GM13976 (cell line): ENCODE measurements at regions not wholly inside any gene's neighbourhood (a gene's known extent, or its start where the extent isn't known, plus 50 kb on each side); places are given as distances from the start of the nearest gene placed in this dataset.

Source experiments
- DNase-seq: peaks from one replicate; pipeline ENCODE4 v3.0.0; 2012; ENCODE audit warnings: low spot score
- CTCF ChIP-seq: IDR thresholded peaks from 2 replicates; pipeline ENCODE4 v1.5.1; 2012; ENCODE audit warnings: borderline replicate concordance, mild to moderate bottlenecking; ENCODE audit not compliant: insufficient read depth; ENCODE audit errors: extremely low read depth, missing control alignments, control extremely low read depth
- in situ Hi-C: fragments of 300-500 bp; cut with MboI; formaldehyde crosslinking; loops from one replicate; pipeline ENCODE4 v1.12.0; 2022; ENCODE audit warnings: low sequenced_read_pairs, mixed read lengths, inconsistent platforms; ENCODE audit not compliant: unreplicated experiment

DNA sequence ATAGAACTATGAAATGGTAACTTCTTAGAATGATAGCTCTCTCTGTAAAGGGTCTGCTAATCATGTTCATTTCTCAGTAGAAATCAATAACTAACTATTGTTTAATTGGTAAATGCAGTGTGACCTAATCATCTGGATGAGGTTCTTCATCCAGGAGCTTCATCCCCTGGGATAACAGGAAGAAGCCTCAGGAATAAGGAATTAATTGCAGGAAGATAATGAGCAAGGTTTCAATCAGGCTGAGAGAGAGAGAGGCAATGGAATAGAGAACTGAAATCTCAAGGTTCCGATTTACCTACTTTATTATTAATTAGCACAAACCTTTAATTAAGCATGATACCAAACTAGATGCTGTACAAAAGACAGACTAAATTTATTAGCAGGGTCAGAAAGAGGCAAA lies 499.7 kb downstream of the MAT2B start:
- in situ Hi-C loops, result loop anchor here (25.0 kb wide), 1 partner anchor 482 kb away; no protein-coding TSS in a partner anchor
- no peak for DNase-seq
- no peak for TF ChIP-seq CTCF

GRCh38 chr5:164007064-164007463 lies 501.6 kb downstream of the MAT2B start:
- TF ChIP-seq CTCF, result no peak
- in situ Hi-C loops, result loop anchor here (25.0 kb wide), 1 partner anchor 480 kb away; no protein-coding TSS in a partner anchor
- no peak for DNase-seq

DNA sequence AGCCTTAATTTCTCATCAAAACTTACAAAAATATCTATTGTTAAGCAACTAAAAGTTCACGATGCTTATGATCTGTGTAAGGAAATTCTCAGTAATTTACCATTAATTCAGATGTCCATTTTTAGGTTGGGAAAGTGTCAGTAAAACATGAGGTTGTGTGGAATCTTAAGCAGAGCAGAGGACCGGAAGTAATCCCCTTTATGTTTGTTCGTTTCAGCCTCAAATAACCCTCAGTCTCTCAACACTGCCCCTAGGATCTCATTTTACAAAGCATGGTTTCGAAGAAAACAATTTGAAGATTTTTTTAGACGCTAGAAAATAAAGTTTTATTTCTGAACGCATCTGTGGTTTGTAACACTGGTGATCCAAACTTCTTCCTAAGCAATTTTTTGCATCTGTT lies 504.2 kb downstream of the MAT2B start:
- no peak for DNase-seq
- in situ Hi-C loops, result loop anchor here (25.0 kb wide), 1 partner anchor 478 kb away; no protein-coding TSS in a partner anchor
- TF ChIP-seq CTCF, result no peak

GRCh38 chr5:164010900-164011299 lies 505.5 kb downstream of the MAT2B start:
- in situ Hi-C loops, result loop anchor here (25.0 kb wide), 1 partner anchor 476 kb away; no protein-coding TSS in a partner anchor
- no peak for TF ChIP-seq CTCF
- DNase-seq, result no peak

GRCh38 chr5:164012371-164012770 lies 507.0 kb downstream of the MAT2B start:
- in situ Hi-C loops, result loop anchor here (25.0 kb wide), 1 partner anchor 475 kb away; no protein-coding TSS in a partner anchor
- DNase-seq, result no peak
- no peak for TF ChIP-seq CTCF

DNA sequence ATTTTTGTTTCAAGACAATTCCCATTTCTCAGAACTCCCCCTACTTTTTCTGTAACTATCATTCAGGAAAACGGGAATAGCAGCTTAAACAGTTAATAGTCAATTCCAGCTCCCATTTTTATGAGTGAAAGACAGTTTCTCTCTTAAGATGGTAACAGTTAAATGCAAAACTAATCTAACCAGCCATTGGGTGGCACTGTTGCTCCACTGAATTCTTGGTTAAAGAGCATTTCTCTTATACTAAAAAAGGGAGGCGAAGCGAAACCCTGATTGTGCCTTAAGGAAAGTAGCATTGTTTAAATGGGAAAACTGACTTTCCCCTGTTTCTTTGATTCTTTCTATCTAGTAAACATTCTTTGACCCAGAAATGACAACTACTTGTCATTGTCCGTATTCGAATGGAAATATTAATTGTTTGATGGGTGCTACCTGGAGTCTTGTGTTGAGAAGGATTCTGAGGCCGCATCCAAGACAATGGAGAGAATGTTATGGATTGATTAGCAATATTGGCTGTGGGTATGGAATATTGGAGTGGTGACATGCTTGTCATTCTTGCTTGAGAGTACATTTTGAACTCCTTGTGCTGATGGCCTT lies 507.8 kb downstream of the MAT2B start:
- TF ChIP-seq CTCF, result peak; percentile 53
- peak; percentile 28 for DNase-seq
- in situ Hi-C loops, result loop anchor here (25.0 kb wide), 1 partner anchor 474 kb away; no protein-coding TSS in a partner anchor

DNA sequence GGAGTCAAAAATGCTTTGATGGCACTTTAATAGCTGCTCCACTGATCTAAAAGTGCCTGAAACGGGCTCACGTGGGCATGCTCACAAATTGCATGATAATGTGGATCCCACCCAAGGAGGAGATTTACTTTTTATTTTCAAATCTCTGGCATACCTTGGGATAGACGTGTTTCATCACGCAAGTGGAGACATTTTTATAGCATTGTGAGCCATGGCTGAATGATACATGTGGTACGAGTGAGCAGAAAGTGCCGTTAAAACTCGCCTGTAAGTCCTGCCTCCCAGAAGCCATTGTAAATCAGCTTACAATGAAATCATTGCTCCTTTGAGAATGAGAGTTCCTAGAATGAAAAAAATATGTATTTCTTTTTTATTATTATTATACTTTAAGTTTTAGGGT lies 514.7 kb downstream of the MAT2B start:
- in situ Hi-C loops, result loop anchor here (25.0 kb wide), 1 partner anchor 467 kb away; no protein-coding TSS in a partner anchor
- TF ChIP-seq CTCF, result no peak
- no peak for DNase-seq
